Cardiac fibroblast (primary cell): ENCODE measurements at regions not wholly inside any gene's neighbourhood (a gene's known extent, or its start where the extent isn't known, plus 50 kb on each side); places are given as distances from the start of the nearest gene placed in this dataset.
A peak's percentile ranks its signal among the peaks of the same experiment; 100 is the strongest.

Experiments
- DNase-seq, 2 donors: peaks; one replicate each; pipeline versions ENCODE4 v3.0.0 to v3.0.0-alpha.2; 2010; ENCODE audit warnings: low read depth in 2 of 2
- H3K4me3 ChIP-seq, 2 donors: replicated peaks in 1 of 2; 1 replicate in 1 of 2; 2 replicates in 1 of 2; pipeline ENCODE4 v1.5.1; 2011; ENCODE audit warnings: low read depth in 2 of 2, low read length in 2 of 2, mild to moderate bottlenecking in 2 of 2, moderate library complexity in 1 of 2
- TF ChIP-seq, protein P1 (sequence below): IDR thresholded peaks from one replicate; pipeline ENCODE4 v1.5.1; 2011; ENCODE audit warnings: low read depth, mild to moderate bottlenecking, low read length, inconsistent platforms

DNA sequence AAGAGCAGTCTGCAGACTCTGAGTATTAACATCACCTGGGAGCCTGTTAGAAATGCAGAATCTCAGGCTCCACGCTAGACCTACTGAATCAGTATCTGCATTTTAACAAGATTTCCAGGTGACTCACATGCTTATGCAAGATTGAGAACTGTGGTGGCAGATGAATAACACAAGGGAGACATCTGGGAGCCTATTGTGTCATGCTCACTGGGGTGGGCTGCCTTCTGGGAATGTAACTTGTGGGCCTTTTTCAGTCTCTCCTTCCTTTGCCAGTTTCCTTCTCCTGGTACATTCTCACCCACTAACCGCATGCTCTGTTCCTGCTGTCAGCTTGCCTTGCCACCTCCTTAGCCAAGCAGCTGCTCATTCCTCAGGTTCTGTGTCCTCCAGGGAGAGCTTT lies 176.6 kb upstream of the C9orf72 start:
- peak in 1 of 2 donors; percentile 14 for DNase-seq
- TF ChIP-seq, protein P1, sequence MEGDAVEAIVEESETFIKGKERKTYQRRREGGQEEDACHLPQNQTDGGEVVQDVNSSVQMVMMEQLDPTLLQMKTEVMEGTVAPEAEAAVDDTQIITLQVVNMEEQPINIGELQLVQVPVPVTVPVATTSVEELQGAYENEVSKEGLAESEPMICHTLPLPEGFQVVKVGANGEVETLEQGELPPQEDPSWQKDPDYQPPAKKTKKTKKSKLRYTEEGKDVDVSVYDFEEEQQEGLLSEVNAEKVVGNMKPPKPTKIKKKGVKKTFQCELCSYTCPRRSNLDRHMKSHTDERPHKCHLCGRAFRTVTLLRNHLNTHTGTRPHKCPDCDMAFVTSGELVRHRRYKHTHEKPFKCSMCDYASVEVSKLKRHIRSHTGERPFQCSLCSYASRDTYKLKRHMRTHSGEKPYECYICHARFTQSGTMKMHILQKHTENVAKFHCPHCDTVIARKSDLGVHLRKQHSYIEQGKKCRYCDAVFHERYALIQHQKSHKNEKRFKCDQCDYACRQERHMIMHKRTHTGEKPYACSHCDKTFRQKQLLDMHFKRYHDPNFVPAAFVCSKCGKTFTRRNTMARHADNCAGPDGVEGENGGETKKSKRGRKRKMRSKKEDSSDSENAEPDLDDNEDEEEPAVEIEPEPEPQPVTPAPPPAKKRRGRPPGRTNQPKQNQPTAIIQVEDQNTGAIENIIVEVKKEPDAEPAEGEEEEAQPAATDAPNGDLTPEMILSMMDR = no peak
- H3K4me3 ChIP-seq = no peak overlapping the region

DNA sequence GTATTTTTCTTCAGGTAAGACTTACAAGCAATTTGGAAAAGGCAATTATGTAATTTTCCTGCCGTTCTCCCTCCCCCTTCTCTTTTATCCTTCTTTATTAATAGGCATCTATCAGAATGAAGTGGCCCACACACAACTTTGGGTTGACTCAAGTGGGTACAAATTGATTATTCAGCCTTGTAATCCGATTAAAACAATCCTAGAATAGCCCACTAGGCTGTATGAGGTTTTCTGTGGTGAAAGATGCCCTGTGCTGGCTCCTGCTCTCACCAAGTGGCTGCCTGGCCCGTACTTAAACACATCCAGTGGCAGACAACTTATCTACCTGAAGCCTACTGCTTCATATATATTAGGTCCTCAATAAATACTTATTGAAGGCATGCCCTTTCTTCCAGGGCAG lies 177.3 kb upstream of the C9orf72 start:
- TF ChIP-seq, protein P1 = no peak
- H3K4me3 ChIP-seq = no peak overlapping the region
- no peak for DNase-seq

DNA sequence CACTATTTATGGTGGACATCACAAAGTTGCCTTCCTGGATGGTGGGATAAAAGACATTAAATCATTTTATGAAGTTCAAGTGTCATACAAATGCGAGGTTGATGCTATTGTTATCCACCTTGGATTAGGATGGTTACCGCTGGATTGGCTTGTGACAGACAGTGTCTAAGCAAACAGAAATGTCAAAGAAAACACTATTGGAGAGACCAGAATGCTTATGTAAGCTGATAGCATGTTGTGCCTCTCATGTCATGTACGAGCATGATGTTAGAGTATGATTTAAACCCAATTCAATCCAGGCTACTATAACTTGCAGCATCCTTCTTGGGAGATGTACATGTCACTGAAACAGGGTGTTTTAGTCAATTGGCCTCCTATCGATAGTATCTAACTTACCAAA lies 178.8 kb upstream of the C9orf72 start:
- TF ChIP-seq, protein P1 = no peak
- no peak for DNase-seq

DNA sequence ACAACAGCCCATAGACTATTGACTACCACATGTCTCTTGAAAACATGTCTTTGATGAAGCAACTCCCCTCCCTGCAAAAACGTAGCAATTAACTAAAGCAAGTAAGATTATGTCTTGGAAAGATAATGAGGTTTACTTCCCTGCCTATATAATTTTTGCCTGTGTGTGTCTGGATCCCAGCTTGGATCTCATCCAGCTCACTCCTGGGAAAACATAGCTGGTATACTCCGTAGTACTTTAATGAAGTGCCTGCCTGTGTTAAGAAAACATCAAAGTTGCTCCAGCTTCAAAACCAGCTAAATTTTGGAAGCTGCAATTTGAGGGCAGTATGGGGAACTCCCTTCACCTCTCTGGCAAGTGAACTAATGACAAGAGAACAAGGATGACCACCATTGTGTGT lies 182.6 kb upstream of the C9orf72 start:
- no peak for DNase-seq
- H3K4me3 ChIP-seq = no peak overlapping the region
- TF ChIP-seq, protein P1 = no peak

More for the DNA sequence above, 178.8 kb upstream of the C9orf72 start:
- H3K4me3 ChIP-seq = no peak overlapping the region

DNA sequence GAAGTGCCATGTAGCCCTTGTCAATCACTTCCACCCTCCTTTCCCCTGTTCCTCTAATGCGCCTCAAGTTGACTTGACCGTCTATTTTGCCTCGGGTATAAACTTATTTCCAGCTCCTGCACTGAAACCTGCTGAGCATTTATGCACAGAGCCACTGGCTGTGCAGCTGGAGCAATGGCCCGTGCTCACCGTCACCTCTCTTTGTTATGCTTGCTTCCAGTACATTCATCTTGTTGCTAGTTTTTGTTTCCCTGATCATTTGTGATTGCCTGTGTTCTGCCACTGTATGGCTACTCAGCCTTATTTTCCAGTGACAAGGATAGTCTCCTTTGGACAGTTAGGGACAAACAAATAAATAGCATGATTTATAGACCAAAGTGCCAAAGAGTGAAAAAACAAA lies 183.1 kb upstream of the C9orf72 start:
- H3K4me3 ChIP-seq = no peak overlapping the region
- DNase-seq = no peak
- TF ChIP-seq, protein P1 = no peak

DNA sequence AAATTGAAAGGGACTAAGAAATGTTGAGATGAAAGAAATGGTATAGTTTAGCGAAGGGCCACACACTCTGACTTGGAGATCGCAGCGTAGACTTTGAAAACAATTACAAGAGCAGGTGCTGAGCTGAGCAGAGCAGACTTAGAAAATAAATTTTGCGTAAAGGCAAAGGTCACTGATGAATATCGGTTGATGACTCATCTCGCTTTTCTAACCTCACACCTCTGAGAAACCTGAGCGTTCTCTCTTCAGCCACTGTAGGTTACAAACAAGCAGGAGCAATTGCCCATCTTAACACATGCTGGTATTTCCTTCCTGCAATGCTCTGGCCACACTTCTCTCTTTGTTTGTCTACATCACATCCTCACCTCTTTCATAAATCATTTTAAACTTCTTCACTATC lies 190.6 kb upstream of the C9orf72 start:
- TF ChIP-seq, protein P1 = no peak
- DNase-seq = no peak
- H3K4me3 ChIP-seq = no peak overlapping the region
